GM12864 (cell line): ENCODE measurements at regions not wholly inside any gene's neighbourhood (a gene's known extent, or its start where the extent isn't known, plus 50 kb on each side); places are given as distances from the start of the nearest gene placed in this dataset.

ENCODE experiments used
- DNase-seq: peaks from one replicate; pipeline ENCODE4 v3.0.0-alpha.2; 2011; ENCODE audit warnings: low read depth
- H3K4me3 ChIP-seq: 2 replicates; pipeline ENCODE4 v1.5.1; 2011; ENCODE audit warnings: mild to moderate bottlenecking, low read depth, low read length, control low read depth
- TF ChIP-seq, protein P1 (sequence below): IDR thresholded peaks from 2 replicates; pipeline ENCODE4 v1.5.1; 2011; ENCODE audit warnings: low read depth, mild to moderate bottlenecking, moderate library complexity, low read length, control low read depth, inconsistent platforms; ENCODE audit errors: missing control alignments

DNA sequence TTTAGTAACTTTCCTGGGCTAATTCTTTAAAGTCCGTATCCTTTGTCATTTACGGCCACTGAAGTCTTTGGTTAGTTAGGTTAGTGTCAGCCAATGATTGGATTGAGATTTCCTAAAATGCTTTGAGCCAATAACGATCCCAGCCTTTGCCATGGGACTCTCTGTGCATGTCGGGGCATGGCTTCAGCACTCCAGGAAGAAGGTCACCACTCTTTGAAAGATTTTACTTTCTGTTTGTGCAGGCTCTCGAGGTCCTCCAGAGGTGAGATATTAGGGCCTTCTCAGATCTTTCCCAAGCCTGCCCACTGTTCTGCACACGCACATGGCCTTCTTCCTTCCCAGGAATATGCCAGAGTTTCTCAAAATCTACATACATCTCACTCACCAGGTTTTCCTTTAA, 153.7 kb upstream of the ARGLU1 start:
- TF ChIP-seq, protein P1, sequence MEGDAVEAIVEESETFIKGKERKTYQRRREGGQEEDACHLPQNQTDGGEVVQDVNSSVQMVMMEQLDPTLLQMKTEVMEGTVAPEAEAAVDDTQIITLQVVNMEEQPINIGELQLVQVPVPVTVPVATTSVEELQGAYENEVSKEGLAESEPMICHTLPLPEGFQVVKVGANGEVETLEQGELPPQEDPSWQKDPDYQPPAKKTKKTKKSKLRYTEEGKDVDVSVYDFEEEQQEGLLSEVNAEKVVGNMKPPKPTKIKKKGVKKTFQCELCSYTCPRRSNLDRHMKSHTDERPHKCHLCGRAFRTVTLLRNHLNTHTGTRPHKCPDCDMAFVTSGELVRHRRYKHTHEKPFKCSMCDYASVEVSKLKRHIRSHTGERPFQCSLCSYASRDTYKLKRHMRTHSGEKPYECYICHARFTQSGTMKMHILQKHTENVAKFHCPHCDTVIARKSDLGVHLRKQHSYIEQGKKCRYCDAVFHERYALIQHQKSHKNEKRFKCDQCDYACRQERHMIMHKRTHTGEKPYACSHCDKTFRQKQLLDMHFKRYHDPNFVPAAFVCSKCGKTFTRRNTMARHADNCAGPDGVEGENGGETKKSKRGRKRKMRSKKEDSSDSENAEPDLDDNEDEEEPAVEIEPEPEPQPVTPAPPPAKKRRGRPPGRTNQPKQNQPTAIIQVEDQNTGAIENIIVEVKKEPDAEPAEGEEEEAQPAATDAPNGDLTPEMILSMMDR: no peak
- H3K4me3 ChIP-seq: no peak overlapping the region
- DNase-seq: no peak

DNA sequence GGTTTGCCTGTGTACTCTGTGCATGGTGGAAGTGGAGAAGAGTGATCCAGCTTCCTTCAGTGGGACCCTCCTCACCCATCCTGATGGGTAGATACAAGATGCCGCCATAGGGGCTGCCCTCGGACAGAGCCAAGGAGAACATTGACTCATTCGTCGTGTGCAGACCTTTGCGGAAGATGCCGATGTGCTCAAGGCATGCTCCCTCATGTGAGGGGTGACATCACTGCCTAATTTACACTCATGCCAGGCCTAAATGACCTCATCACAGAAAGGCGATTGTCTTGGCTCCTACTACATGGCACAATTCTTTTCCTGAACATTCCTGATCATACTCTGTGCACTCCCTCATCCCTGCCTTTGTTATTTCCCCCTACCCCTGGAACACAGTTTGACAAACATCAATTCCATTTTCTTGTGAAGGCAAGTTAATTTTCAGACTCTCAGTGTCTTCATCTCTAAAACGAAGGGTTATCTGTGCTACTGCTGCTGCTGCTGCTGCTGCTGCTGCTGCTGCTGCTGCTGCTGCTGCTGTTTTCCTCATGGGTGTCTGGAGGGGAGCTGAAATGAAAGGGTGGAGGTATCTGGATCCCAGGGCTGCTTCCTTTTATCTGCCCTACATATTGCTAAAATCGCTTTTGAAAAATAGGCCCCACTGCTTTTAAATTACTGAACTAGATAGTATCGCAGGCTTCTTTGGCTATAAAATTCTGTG, 146.5 kb upstream of the ARGLU1 start:
- H3K4me3 ChIP-seq: no peak overlapping the region
- TF ChIP-seq, protein P1: no peak
- DNase-seq: no peak

DNA sequence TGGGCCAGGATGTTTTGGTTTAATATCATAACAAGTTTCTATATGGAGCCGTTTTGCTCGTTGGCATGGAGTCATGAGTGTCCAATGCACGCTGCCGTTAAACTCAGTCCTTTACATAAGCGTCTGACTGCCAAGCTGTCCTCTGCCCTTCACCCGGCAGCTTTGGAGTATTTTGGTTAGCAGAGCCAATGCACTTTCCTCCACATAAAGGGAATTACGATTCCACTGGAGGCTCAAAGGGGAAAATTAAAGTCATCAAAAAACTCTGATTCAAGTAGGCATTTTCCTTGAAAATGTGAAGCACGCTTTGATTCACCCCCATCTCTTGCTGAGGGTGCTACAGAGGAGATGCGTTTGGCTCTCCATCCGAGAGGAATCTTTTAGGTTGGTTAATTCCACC, 144.4 kb upstream of the ARGLU1 start:
- TF ChIP-seq, protein P1: no peak
- no peak for DNase-seq
- H3K4me3 ChIP-seq: no peak overlapping the region

DNA sequence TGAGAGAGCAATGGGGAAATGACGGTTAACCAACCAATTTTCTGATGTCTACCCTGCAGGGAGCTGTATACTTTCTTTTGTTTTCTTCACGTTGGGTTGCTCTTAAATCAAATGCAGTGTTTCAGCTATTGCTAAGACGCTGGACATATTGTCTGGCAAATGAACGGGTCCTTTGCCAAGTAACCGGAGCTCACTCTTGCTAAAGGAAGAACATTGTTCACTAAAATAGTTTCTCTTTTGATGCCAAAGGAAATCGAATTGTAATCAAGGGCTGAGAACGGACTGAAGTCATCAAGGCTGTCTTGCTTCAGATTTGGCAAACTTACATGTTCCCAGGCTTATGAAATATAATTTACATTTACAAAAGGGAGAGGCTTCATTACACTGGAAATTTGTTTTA, 142.3 kb upstream of the ARGLU1 start:
- no peak overlapping the region for H3K4me3 ChIP-seq
- DNase-seq: no peak
- TF ChIP-seq, protein P1: no peak

DNA sequence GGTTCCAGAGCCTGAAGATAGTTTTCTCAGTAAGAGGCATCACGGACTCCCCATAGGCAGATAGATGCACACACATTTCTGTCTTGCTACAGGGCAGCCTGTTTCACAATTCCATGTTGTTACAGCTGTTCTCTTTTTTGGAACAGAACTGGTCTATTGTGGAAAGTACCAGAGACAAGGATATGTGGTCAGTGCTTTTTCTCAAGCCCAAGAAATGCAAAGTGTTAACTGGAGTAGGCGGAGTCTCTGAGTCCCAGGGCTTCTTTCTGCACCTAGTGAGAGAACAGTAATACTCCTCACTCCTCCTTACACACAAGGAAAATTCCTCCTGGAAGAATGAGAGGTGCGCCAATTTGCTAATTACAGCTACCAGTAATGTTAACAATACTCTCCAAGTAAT, 141.6 kb upstream of the ARGLU1 start:
- no peak for DNase-seq
- no peak overlapping the region for H3K4me3 ChIP-seq
- TF ChIP-seq, protein P1: no peak

DNA sequence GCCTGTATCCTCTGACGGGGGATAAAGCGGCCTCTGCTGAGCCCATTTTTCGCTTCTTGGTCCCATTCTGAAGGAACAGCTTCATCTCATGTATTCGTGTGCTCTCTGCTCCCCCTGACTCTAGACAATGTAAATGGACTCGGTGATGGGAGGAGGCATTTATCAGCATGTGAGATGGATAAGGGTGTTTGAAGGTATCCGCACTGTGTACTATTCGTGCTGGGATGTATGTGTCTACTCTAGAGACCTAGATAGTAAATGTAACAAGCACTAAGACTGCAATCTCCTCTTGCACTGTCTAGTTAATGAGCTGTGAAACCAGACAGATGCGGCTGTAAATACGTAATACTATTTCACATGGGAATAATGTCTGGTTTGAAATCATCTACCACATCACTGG, 134.6 kb upstream of the ARGLU1 start:
- TF ChIP-seq, protein P1: no peak
- no peak overlapping the region for H3K4me3 ChIP-seq
- no peak for DNase-seq

DNA sequence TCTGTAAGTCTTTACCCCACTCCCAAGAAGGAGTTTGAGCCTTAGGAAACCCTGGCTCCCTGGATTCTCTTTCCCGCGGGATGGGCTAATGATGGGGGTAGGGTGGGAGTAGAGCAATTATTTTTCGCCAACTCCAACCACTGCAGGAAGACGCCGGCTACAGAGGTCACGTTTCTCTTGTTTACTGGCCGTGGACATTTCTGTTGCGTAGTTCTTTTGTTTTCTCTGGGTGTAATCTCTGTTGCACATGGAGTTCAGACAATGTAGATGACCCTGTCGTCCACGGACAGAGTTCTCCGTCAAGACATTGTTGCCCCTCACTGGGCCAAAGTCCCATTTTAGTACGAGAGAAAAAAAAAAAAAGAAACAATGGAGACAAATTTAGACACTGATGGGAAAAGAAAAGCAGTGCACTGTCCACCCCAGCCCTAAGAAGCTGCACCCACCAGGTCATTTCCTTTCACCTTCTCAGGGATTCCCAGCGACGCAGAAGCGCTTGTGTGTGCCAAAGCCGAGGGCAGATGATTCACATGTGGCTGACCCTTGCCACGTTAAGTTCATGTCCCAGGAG, 133.9 kb upstream of the ARGLU1 start:
- H3K4me3 ChIP-seq: no peak overlapping the region
- no peak for DNase-seq
- TF ChIP-seq, protein P1: no peak
